GM23338 (cell line): ENCODE measurements at regions not wholly inside any gene's neighbourhood (a gene's known extent, or its start where the extent isn't known, plus 50 kb on each side); places are given as distances from the start of the nearest gene placed in this dataset.

Experiments
- ATAC-seq: fragments of 200-7000 bp; cut with Tn5 transposase; 3 replicates; pipeline ENCODE4 v1.9.1; 2020
- DNase-seq: peaks from one replicate; pipeline ENCODE4 v3.0.0-alpha.2; 2015; ENCODE audit warnings: low spot score
- H2AFZ ChIP-seq: fragments of 200-600 bp; sonication (generic); 2 replicates; pipeline ENCODE4 v1.8.0; 2016; ENCODE audit warnings: antibody characterized with exemption, mild to moderate bottlenecking, moderate library complexity
- H3F3A ChIP-seq: fragments of 200-600 bp; sonication (generic); replicated peaks from 2 replicates; pipeline ENCODE4 v1.8.0; 2017; ENCODE audit warnings: antibody characterized with exemption, mixed run types, low read depth
- H3K27ac ChIP-seq: fragments of 200-600 bp; sonication (generic); 2 replicates; pipeline ENCODE4 v1.6.1; 2016; ENCODE audit warnings: low read depth
- H3K27me3 ChIP-seq: fragments of 200-600 bp; sonication (generic); 2 replicates; pipeline ENCODE4 v1.8.0; 2016; ENCODE audit warnings: mild to moderate bottlenecking, mixed run types, moderate library complexity; ENCODE audit not compliant: insufficient read depth
- H3K36me3 ChIP-seq: fragments of 200-600 bp; sonication (generic); 2 replicates; pipeline ENCODE4 v1.8.0; 2016; ENCODE audit warnings: mild to moderate bottlenecking; ENCODE audit not compliant: insufficient read depth
- H3K4me1 ChIP-seq: fragments of 200-600 bp; sonication (generic); 2 replicates; pipeline ENCODE4 v1.8.0; 2016; ENCODE audit warnings: mild to moderate bottlenecking, moderate library complexity; ENCODE audit not compliant: insufficient read depth
- H3K4me2 ChIP-seq: fragments of 200-600 bp; sonication (generic); 2 replicates; pipeline ENCODE4 v1.7.1; 2017; ENCODE audit warnings: mixed run types
- H3K4me3 ChIP-seq: fragments of 200-600 bp; sonication (generic); 2 replicates; pipeline ENCODE4 v1.6.1; 2016; ENCODE audit warnings: mixed run types
- H3K79me2 ChIP-seq: fragments of 200-600 bp; sonication (generic); replicated peaks from 2 replicates; pipeline ENCODE4 v1.8.0; 2017; ENCODE audit warnings: mild to moderate bottlenecking; ENCODE audit not compliant: insufficient read depth
- H3K9me2 ChIP-seq: fragments of 200-600 bp; sonication (generic); 2 replicates; pipeline ENCODE4 v1.8.0; 2017; ENCODE audit not compliant: insufficient read depth
- H4K20me1 ChIP-seq: fragments of 200-600 bp; sonication (generic); replicated peaks from 2 replicates; pipeline ENCODE4 v1.8.0; 2017; ENCODE audit warnings: mild to moderate bottlenecking; ENCODE audit not compliant: insufficient read depth
- H3K27ac Mint-ChIP-seq: 2 replicates; pipeline ENCODE4 v1.8.0; 2020; ENCODE audit warnings: inconsistent platforms, mild to moderate bottlenecking, moderate library complexity, mixed read lengths
- H3K27me3 Mint-ChIP-seq: 3 replicates; pipeline ENCODE4 v1.8.0; 2022; ENCODE audit warnings: low read depth, mild to moderate bottlenecking, moderate library complexity, mixed read lengths, inconsistent platforms; ENCODE audit not compliant: insufficient read depth, poor library complexity
- H3K36me3 Mint-ChIP-seq: 3 replicates; pipeline ENCODE4 v1.8.0; 2021; ENCODE audit warnings: low read depth, mild to moderate bottlenecking, inconsistent platforms, moderate library complexity, mixed read lengths
- H3K4me1 Mint-ChIP-seq: 3 replicates; pipeline ENCODE4 v1.8.0; 2020; ENCODE audit warnings: mild to moderate bottlenecking, inconsistent platforms, mixed read lengths
- H3K4me3 Mint-ChIP-seq: 3 replicates; pipeline ENCODE4 v1.8.0; 2021; ENCODE audit warnings: moderate library complexity, mild to moderate bottlenecking, inconsistent platforms, mixed read lengths
- H3K9me3 Mint-ChIP-seq: 3 replicates; pipeline ENCODE4 v1.8.0; 2020; ENCODE audit warnings: moderate library complexity, mild to moderate bottlenecking, inconsistent platforms, mixed read lengths
- CREB1 ChIP-seq: fragments of 250-450 bp; sonication (Bioruptor Pico); IDR thresholded peaks from 2 replicates; pipeline ENCODE4 v1.5.0; 2020; ENCODE audit warnings: low read depth, mild to moderate bottlenecking, moderate library complexity
- EZH2 ChIP-seq: fragments of 200-600 bp; sonication (generic); IDR thresholded peaks from one replicate; pipeline ENCODE4 v1.8.0; 2017; ENCODE audit warnings: antibody characterized with exemption, mild to moderate bottlenecking, low read depth; ENCODE audit not compliant: unreplicated experiment
- EZH2phosphoT487 ChIP-seq: fragments of 200-600 bp; sonication (generic); IDR thresholded peaks from one replicate; pipeline ENCODE4 v1.8.1; 2018; ENCODE audit warnings: antibody characterized with exemption; ENCODE audit not compliant: unreplicated experiment
- JUNB ChIP-seq: IDR thresholded peaks from one replicate; pipeline ENCODE4 v1.6.1; 2016; ENCODE audit warnings: antibody characterized with exemption; ENCODE audit not compliant: unreplicated experiment
- NANOG ChIP-seq: IDR thresholded peaks from 2 replicates; pipeline ENCODE4 v1.6.1; 2016; ENCODE audit warnings: antibody characterized with exemption, borderline replicate concordance
- POLR2AphosphoS5 ChIP-seq: IDR thresholded peaks from 2 replicates; pipeline ENCODE4 v1.6.1; 2016; ENCODE audit warnings: antibody characterized with exemption, low read depth
- STAT1 ChIP-seq: IDR thresholded peaks from one replicate; pipeline ENCODE4 v1.6.1; 2016; ENCODE audit warnings: antibody characterized with exemption; ENCODE audit not compliant: unreplicated experiment
- ZNF114 ChIP-seq: fragments of 250-450 bp; sonication (Bioruptor Pico); IDR thresholded peaks from 2 replicates; pipeline ENCODE4 v1.5.0; 2020; ENCODE audit warnings: mild to moderate bottlenecking, moderate library complexity
- ZNF331 ChIP-seq: fragments of 250-450 bp; sonication (Bioruptor Pico); IDR thresholded peaks from 2 replicates; pipeline ENCODE4 v1.5.0; 2020; ENCODE audit warnings: low read depth, mild to moderate bottlenecking, moderate library complexity
- TF ChIP-seq, protein P1 (sequence below), 2 experiments: fragments of 200-600 bp in 1 of 2; sonication (generic) in 1 of 2; conservative IDR thresholded peaks; 2 replicates each; pipeline versions ENCODE4 v1.5.1 to v1.6.1; 2016 to 2017; ENCODE audit warnings: antibody characterized with exemption in 2 of 2, low read depth in 2 of 2, mild to moderate bottlenecking in 2 of 2, moderate library complexity in 1 of 2
- TF ChIP-seq, protein P2 (sequence below): IDR thresholded peaks from 2 replicates; pipeline ENCODE4 v1.6.1; 2016; ENCODE audit warnings: antibody characterized with exemption
- TF ChIP-seq, protein P3 (sequence below): IDR thresholded peaks from one replicate; pipeline ENCODE4 v1.6.1; 2018; ENCODE audit warnings: antibody characterized with exemption; ENCODE audit not compliant: unreplicated experiment
- TF ChIP-seq, protein P4 (sequence below): fragments of 250-450 bp; sonication (Bioruptor Pico); IDR thresholded peaks from 2 replicates; pipeline ENCODE4 v1.5.0; 2020; ENCODE audit warnings: mild to moderate bottlenecking, moderate library complexity

DNA sequence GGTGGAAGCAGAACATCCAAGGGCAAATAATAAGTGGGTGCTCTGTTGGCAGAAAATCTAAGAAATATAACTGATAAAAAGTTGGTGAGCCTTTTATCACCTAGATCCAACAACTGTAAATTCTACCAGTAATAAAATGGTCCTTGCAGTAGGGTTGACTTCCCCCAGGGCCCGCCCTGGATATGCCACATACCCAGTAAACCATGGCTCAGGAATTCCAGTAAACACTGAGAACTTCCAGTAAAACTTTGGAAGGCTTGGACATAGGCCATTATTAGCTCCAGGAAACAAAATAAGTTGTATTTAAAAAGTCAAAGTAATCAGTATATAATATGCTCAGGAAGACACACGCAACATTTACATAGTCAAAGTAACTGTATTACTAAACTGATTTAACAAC, 402.2 kb downstream of the BCAT1 start:
- Histone ChIP-seq H3K4me2 (no peak overlapping the region), H4K20me1 (no peaks in the 10 kb centered on the region), H3K27me3 (no peaks in the 10 kb centered on the region), H3K9me2 (0 out of 2 replicates have a peak, but pooled peaks cover 5% of the 10 kb centered on the region), H3K4me1 (peaks cover 14% of the 10 kb centered on the region), H2AFZ (no peak overlapping the region), H3K4me3 (no peak overlapping the region), H3K27ac (no peak overlapping the region), H3K36me3 (no peaks in the 10 kb centered on the region), H3F3A (no peaks in the 10 kb centered on the region), H3K79me2 (no peaks in the 10 kb centered on the region)
- Mint-ChIP-seq H3K36me3 (no peaks in the 10 kb centered on the region), H3K9me3 (no peaks in the 10 kb centered on the region), H3K27me3 (no peaks in the 10 kb centered on the region), H3K27ac (no peak overlapping the region), H3K4me1 (peaks cover 13% of the 10 kb centered on the region), H3K4me3 (no peak overlapping the region)
- TF ChIP-seq STAT1 (no peak), POLR2AphosphoS5 (no peak), EZH2phosphoT487 (no peak), ZNF331 (CRISPR knock-in tag) (no peak), ZNF114 (CRISPR knock-in tag) (no peak), EZH2 (no peak), NANOG (no peak), CREB1 (CRISPR knock-in tag) (no peak), JUNB (no peak)
- TF ChIP-seq, protein P1, sequence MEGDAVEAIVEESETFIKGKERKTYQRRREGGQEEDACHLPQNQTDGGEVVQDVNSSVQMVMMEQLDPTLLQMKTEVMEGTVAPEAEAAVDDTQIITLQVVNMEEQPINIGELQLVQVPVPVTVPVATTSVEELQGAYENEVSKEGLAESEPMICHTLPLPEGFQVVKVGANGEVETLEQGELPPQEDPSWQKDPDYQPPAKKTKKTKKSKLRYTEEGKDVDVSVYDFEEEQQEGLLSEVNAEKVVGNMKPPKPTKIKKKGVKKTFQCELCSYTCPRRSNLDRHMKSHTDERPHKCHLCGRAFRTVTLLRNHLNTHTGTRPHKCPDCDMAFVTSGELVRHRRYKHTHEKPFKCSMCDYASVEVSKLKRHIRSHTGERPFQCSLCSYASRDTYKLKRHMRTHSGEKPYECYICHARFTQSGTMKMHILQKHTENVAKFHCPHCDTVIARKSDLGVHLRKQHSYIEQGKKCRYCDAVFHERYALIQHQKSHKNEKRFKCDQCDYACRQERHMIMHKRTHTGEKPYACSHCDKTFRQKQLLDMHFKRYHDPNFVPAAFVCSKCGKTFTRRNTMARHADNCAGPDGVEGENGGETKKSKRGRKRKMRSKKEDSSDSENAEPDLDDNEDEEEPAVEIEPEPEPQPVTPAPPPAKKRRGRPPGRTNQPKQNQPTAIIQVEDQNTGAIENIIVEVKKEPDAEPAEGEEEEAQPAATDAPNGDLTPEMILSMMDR (conservative IDR thresholded peaks at IDR 0.05; ENCODE audit: low read depth in 2 of 2), result no peak
- TF ChIP-seq, protein P2, sequence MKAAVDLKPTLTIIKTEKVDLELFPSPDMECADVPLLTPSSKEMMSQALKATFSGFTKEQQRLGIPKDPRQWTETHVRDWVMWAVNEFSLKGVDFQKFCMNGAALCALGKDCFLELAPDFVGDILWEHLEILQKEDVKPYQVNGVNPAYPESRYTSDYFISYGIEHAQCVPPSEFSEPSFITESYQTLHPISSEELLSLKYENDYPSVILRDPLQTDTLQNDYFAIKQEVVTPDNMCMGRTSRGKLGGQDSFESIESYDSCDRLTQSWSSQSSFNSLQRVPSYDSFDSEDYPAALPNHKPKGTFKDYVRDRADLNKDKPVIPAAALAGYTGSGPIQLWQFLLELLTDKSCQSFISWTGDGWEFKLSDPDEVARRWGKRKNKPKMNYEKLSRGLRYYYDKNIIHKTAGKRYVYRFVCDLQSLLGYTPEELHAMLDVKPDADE, result no peak
- TF ChIP-seq, protein P3, sequence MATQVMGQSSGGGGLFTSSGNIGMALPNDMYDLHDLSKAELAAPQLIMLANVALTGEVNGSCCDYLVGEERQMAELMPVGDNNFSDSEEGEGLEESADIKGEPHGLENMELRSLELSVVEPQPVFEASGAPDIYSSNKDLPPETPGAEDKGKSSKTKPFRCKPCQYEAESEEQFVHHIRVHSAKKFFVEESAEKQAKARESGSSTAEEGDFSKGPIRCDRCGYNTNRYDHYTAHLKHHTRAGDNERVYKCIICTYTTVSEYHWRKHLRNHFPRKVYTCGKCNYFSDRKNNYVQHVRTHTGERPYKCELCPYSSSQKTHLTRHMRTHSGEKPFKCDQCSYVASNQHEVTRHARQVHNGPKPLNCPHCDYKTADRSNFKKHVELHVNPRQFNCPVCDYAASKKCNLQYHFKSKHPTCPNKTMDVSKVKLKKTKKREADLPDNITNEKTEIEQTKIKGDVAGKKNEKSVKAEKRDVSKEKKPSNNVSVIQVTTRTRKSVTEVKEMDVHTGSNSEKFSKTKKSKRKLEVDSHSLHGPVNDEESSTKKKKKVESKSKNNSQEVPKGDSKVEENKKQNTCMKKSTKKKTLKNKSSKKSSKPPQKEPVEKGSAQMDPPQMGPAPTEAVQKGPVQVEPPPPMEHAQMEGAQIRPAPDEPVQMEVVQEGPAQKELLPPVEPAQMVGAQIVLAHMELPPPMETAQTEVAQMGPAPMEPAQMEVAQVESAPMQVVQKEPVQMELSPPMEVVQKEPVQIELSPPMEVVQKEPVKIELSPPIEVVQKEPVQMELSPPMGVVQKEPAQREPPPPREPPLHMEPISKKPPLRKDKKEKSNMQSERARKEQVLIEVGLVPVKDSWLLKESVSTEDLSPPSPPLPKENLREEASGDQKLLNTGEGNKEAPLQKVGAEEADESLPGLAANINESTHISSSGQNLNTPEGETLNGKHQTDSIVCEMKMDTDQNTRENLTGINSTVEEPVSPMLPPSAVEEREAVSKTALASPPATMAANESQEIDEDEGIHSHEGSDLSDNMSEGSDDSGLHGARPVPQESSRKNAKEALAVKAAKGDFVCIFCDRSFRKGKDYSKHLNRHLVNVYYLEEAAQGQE, result no peak
- TF ChIP-seq, protein P4, sequence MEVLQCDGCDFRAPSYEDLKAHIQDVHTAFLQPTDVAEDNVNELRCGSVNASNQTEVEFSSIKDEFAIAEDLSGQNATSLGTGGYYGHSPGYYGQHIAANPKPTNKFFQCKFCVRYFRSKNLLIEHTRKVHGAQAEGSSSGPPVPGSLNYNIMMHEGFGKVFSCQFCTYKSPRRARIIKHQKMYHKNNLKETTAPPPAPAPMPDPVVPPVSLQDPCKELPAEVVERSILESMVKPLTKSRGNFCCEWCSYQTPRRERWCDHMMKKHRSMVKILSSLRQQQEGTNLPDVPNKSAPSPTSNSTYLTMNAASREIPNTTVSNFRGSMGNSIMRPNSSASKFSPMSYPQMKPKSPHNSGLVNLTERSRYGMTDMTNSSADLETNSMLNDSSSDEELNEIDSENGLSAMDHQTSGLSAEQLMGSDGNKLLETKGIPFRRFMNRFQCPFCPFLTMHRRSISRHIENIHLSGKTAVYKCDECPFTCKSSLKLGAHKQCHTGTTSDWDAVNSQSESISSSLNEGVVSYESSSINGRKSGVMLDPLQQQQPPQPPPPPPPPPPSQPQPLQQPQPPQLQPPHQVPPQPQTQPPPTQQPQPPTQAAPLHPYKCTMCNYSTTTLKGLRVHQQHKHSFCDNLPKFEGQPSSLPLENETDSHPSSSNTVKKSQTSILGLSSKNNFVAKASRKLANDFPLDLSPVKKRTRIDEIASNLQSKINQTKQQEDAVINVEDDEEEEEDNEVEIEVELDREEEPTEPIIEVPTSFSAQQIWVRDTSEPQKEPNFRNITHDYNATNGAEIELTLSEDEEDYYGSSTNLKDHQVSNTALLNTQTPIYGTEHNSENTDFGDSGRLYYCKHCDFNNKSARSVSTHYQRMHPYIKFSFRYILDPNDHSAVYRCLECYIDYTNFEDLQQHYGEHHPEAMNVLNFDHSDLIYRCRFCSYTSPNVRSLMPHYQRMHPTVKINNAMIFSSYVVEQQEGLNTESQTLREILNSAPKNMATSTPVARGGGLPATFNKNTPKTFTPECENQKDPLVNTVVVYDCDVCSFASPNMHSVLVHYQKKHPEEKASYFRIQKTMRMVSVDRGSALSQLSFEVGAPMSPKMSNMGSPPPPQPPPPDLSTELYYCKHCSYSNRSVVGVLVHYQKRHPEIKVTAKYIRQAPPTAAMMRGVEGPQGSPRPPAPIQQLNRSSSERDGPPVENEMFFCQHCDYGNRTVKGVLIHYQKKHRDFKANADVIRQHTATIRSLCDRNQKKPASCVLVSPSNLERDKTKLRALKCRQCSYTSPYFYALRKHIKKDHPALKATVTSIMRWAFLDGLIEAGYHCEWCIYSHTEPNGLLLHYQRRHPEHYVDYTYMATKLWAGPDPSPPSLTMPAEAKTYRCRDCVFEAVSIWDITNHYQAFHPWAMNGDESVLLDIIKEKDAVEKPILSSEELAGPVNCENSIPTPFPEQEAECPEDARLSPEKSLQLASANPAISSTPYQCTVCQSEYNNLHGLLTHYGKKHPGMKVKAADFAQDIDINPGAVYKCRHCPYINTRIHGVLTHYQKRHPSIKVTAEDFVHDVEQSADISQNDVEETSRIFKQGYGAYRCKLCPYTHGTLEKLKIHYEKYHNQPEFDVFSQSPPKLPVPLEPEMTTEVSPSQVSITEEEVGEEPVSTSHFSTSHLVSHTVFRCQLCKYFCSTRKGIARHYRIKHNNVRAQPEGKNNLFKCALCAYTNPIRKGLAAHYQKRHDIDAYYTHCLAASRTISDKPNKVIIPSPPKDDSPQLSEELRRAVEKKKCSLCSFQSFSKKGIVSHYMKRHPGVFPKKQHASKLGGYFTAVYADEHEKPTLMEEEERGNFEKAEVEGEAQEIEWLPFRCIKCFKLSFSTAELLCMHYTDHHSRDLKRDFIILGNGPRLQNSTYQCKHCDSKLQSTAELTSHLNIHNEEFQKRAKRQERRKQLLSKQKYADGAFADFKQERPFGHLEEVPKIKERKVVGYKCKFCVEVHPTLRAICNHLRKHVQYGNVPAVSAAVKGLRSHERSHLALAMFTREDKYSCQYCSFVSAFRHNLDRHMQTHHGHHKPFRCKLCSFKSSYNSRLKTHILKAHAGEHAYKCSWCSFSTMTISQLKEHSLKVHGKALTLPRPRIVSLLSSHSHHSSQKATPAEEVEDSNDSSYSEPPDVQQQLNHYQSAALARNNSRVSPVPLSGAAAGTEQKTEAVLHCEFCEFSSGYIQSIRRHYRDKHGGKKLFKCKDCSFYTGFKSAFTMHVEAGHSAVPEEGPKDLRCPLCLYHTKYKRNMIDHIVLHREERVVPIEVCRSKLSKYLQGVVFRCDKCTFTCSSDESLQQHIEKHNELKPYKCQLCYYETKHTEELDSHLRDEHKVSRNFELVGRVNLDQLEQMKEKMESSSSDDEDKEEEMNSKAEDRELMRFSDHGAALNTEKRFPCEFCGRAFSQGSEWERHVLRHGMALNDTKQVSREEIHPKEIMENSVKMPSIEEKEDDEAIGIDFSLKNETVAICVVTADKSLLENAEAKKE (CRISPR knock-in tag), result no peak
- DNase-seq (no peak), ATAC-seq (no peak)
